ENCODE measurements at regions not wholly inside any gene's neighbourhood (a gene's known extent, or its start where the extent isn't known, plus 50 kb on each side); places are given as distances from the start of the nearest gene placed in this dataset.

DNA sequence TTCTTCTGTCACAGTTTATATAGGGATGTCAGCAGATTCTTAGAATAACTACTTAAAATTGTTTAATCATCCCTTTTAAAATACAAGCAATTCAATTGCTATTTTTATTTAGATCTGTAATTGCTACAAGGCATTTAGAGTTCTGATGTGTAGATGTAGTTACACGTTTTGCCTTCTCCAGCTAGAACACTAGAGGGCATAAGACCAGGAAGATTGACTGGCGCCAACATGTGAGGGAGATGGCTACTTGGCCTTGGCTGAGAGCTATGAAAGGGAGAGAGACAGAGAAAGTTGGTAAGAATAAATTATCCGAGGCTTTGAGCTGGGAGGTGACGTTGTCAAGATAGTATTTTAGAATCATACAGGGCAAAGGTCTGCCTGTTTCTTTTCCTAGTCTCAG lies 563.7 kb upstream of the PRKX start:
- TF ChIP-seq CTCF (IDR thresholded peaks at IDR 0.05; ENCODE audit: low read depth, low read length, poor library complexity, severe bottlenecking) = peak; percentile 33
- no peak for TF ChIP-seq EZH2phosphoT487 (IDR thresholded peaks at IDR 0.05; ENCODE audit: borderline replicate concordance, low read length)

Measured in DOHH2 (cell line).